ENCODE measurements at regions not wholly inside any gene's neighbourhood (a gene's known extent, or its start where the extent isn't known, plus 50 kb on each side); places are given as distances from the start of the nearest gene placed in this dataset.
"Not testable (repeated sequence)": the region's sequence is repeated elsewhere in the genome, so short reads cannot be mapped to it uniquely, and the experiment has no call there.

GRCh38 chr6:166806217-166806838 is 150.0 kb downstream of the RNASET2 start:
- DNase-seq (ENCODE audit: low read depth): no peak

- DNase-seq (ENCODE audit: low read depth): no peak
Observed at GRCh38 chr6:166803471-166803870, 152.9 kb downstream of the RNASET2 start.

GRCh38 chr6:166802401-166802800 is 153.9 kb downstream of the RNASET2 start:
- DNase-seq (ENCODE audit: low read depth): no peak

- no peak for DNase-seq (ENCODE audit: low read depth)
Observed at GRCh38 chr6:166800137-166800536, 156.2 kb downstream of the RNASET2 start.

- no peak for DNase-seq (ENCODE audit: low read depth)
Observed at GRCh38 chr6:166798652-166799051, 157.7 kb downstream of the RNASET2 start.

- DNase-seq (ENCODE audit: low read depth): no peak
Observed at GRCh38 chr6:166796610-166797009, 159.7 kb downstream of the RNASET2 start.

- DNase-seq (ENCODE audit: low read depth): no peak
Observed at GRCh38 chr6:166795879-166796278, 160.5 kb downstream of the RNASET2 start.

GRCh38 chr6:166790808-166791207 is 163.8 kb upstream of the RPS6KA2 start:
- not testable (repeated sequence) for DNase-seq (ENCODE audit: low read depth)

- DNase-seq (ENCODE audit: low read depth): not testable (repeated sequence)
Observed at GRCh38 chr6:166788846-166789529, 161.9 kb upstream of the RPS6KA2 start.

- peak; percentile 66 for DNase-seq (ENCODE audit: low read depth)
Observed at GRCh38 chr6:166786704-166787293, 159.7 kb upstream of the RPS6KA2 start.

- no peak for DNase-seq (ENCODE audit: low read depth)
Observed at GRCh38 chr6:166785131-166785530, 158.1 kb upstream of the RPS6KA2 start.

GRCh38 chr6:166784691-166785090 is 157.6 kb upstream of the RPS6KA2 start:
- no peak for DNase-seq (ENCODE audit: low read depth)

GRCh38 chr6:166782520-166782919 is 155.5 kb upstream of the RPS6KA2 start:
- DNase-seq (ENCODE audit: low read depth): no peak

GRCh38 chr6:166781331-166781730 is 154.3 kb upstream of the RPS6KA2 start:
- DNase-seq (ENCODE audit: low read depth): no peak

GRCh38 chr6:166779963-166780683 is 153.1 kb upstream of the RPS6KA2 start:
- no peak for DNase-seq (ENCODE audit: low read depth)

GRCh38 chr6:166779381-166779780 is 152.3 kb upstream of the RPS6KA2 start:
- no peak for DNase-seq (ENCODE audit: low read depth)

- DNase-seq (ENCODE audit: low read depth): no peak
Observed at GRCh38 chr6:166778776-166779175, 151.7 kb upstream of the RPS6KA2 start.

GRCh38 chr6:166778046-166778445 is 151.0 kb upstream of the RPS6KA2 start:
- no peak for DNase-seq (ENCODE audit: low read depth)

- no peak for DNase-seq (ENCODE audit: low read depth)
Observed at GRCh38 chr6:166777096-166777630, 150.1 kb upstream of the RPS6KA2 start.

- DNase-seq (ENCODE audit: low read depth): no peak
Observed at GRCh38 chr6:166776571-166776970, 149.5 kb upstream of the RPS6KA2 start.

GRCh38 chr6:166775923-166776220 is 148.8 kb upstream of the RPS6KA2 start:
- no peak for DNase-seq (ENCODE audit: low read depth)

GRCh38 chr6:166775180-166775922 is 148.3 kb upstream of the RPS6KA2 start:
- peak; percentile 65 for DNase-seq (ENCODE audit: low read depth)

All from EH (cell line).